Lung (tissue), 11 donors: ENCODE measurements at regions not wholly inside any gene's neighbourhood (a gene's known extent, or its start where the extent isn't known, plus 50 kb on each side); places are given as distances from the start of the nearest gene placed in this dataset.

Source experiments
- ATAC-seq: fragments of 200-7000 bp; cut with Tn5 transposase; one replicate; pipeline ENCODE4 v1.9.1; 2020; ENCODE audit warnings: moderate number of reproducible peaks; ENCODE audit not compliant: insufficient read depth, low FRiP score
- DNase-seq, 3 donors: peaks; one replicate each; pipeline ENCODE4 v3.0.0-alpha.2; 2013 to 2017
- H3K27ac ChIP-seq, 2 donors: one replicate each; pipeline ENCODE4 v1.5.1; 2013; ENCODE audit warnings: mild to moderate bottlenecking in 2 of 2, moderate library complexity in 2 of 2, control low read depth in 1 of 2, inconsistent platforms in 1 of 2, low read depth in 1 of 2, low read length in 1 of 2
- H3K27me3 ChIP-seq, 3 donors: one replicate each; pipeline ENCODE4 v1.5.1; 2013; ENCODE audit warnings: low read length in 2 of 3; ENCODE audit not compliant: control insufficient read depth in 3 of 3, insufficient read depth in 3 of 3
- H3K36me3 ChIP-seq, 4 donors: one replicate each; pipeline ENCODE4 v1.5.1; 2013; ENCODE audit warnings: low read length in 4 of 4, mild to moderate bottlenecking in 1 of 4, moderate library complexity in 1 of 4; ENCODE audit not compliant: control insufficient read depth in 4 of 4, insufficient read depth in 4 of 4
- H3K4me1 ChIP-seq, 5 donors: one replicate each; pipeline ENCODE4 v1.5.1; 2013; ENCODE audit warnings: low read length in 5 of 5, mild to moderate bottlenecking in 2 of 5, moderate library complexity in 1 of 5; ENCODE audit not compliant: control insufficient read depth in 5 of 5, insufficient read depth in 5 of 5
- H3K4me3 ChIP-seq: one replicate; pipeline ENCODE4 v1.5.1; 2013; ENCODE audit warnings: mild to moderate bottlenecking, control low read depth, moderate library complexity
- H3K9ac ChIP-seq, 2 donors: one replicate each; pipeline ENCODE4 v1.5.1; 2013; ENCODE audit warnings: low read length in 2 of 2, control low read depth in 1 of 2; ENCODE audit not compliant: insufficient read depth in 1 of 2
- H3K9me3 ChIP-seq, 4 donors: one replicate each; pipeline ENCODE4 v1.5.1; 2013; ENCODE audit warnings: low read length in 3 of 4, mild to moderate bottlenecking in 1 of 4, moderate library complexity in 1 of 4; ENCODE audit not compliant: control insufficient read depth in 4 of 4, insufficient read depth in 3 of 4
- CTCF ChIP-seq: IDR thresholded peaks from 2 replicates; pipeline ENCODE4 v1.5.1; 2012; ENCODE audit warnings: mild to moderate bottlenecking; ENCODE audit errors: control extremely low read depth, extremely low read depth
- WGBS, 2 donors: extraction: QIAGEN DNeasy Blood & Tissue Kit; methylation state at CpG; one replicate each; pipeline ENCODE4 v1.1.7; 2013; 5-methylcytosine and 5-hydroxymethylcytosine counted together
- donor health status: control.
- donor health status: control.
- donor health status: Bipolar disorder and iron deficiency.
- donor health status: healthy.
- donor health status: DM: yes; HTN: yes; CAD: no.

- no peaks in the 10 kb centered on the region for H3K36me3 ChIP-seq
- H3K27ac ChIP-seq = no peak overlapping the region
- H3K4me3 ChIP-seq = no peak overlapping the region
- WGBS, 2 donors = 65 to 74% methylated on average over 5 of the region's 5 CpGs
- H3K9ac ChIP-seq = no peak overlapping the region
- no peak for TF ChIP-seq CTCF
- no peaks in the 10 kb centered on the region for H3K27me3 ChIP-seq
- no peak for ATAC-seq
- H3K9me3 ChIP-seq = no peaks in the 10 kb centered on the region
- no peak for DNase-seq
- peaks cover 0 to 3% (median 0%) of the 10 kb centered on the region in 5 donors for H3K4me1 ChIP-seq
These were observed 1130.4 kb upstream of the SLC10A2 start for GRCh38 chr13:104196611-104197010.

DNA sequence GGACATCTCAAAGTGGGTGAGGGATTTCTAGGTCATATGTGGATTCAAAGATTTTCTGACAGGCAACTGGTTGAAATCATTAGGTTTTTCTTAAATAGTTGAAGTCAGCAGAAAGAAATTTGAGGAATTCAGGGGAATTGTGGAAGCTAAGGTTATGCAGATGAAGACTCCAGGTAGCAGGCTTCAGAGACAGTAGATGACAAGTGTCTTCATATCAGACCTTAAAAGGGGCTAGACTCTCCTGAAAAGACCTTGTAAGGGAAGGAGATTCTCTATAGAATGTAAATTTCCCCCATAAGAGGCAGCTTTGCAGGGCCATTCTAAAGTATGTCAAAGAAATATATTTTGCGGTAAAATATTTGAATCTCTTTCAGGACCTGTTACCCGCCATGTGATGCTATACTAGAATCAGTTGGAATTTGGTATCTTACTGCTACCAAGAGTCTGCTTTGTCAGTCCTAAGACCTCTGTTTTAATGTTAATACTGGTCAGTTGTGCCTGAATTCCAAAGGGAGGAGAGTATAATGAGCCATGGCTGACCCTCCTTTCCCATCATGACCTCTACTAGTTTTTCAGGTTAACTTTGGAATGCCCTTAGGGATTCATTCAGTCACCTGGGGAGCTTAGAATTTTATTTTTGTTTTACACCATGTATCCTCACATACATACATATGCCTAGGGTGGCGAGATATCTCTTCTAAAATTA lies 1115.5 kb upstream of the SLC10A2 start:
- Histone ChIP-seq H3K27ac (no peak overlapping the region), H3K27me3 (no peaks in the 10 kb centered on the region), H3K4me3 (no peak overlapping the region), H3K36me3 (no peaks in the 10 kb centered on the region), H3K4me1 (no peaks in the 10 kb centered on the region), H3K9me3 (no peaks in the 10 kb centered on the region), H3K9ac (no peak overlapping the region)
- no peak for TF ChIP-seq CTCF
- WGBS, 2 donors = 88 to 91% methylated on average over 3 of the region's 3 CpGs
- DNase-seq = no peak
- ATAC-seq = no peak

DNA sequence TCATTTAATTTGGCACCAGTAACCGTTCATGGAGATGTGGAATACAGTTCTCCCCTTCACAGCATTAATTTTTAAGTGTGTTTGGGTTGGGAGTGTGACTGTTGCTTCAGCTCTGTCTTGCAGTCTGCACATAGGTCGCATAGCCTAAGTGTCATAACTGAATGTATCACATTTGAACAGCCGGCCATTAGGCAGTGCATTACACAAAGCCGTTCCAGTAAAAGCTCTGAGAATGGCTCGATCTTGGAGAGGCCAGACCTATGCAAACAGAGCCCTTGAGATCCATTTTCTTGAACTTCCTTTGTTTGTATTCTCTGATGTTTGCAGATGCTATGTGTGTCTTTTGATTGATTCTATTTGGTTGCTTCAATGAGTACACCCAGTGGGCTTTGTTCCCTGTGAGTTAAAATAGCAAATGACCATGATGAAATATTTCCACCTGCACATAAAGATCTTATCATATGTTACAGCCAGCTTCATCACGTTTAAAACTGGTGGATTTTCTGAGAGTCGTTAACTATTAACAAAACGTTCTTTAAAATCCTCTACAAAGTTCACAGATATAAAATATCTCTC lies 1104.9 kb upstream of the SLC10A2 start:
- H3K27ac ChIP-seq = no peak overlapping the region
- 46 to 60% methylated on average over 8 of the region's 8 CpGs for WGBS, 2 donors
- H3K9me3 ChIP-seq = no peaks in the 10 kb centered on the region
- no peaks in the 10 kb centered on the region for H3K4me1 ChIP-seq
- TF ChIP-seq CTCF = no peak
- H3K9ac ChIP-seq = no peak overlapping the region
- H3K27me3 ChIP-seq = no peaks in the 10 kb centered on the region
- DNase-seq (no peak), ATAC-seq (no peak)
- no peaks in the 10 kb centered on the region for H3K36me3 ChIP-seq
- H3K4me3 ChIP-seq = no peak overlapping the region
